ENCODE measurements at regions not wholly inside any gene's neighbourhood (a gene's known extent, or its start where the extent isn't known, plus 50 kb on each side); places are given as distances from the start of the nearest gene placed in this dataset.

- TF ChIP-seq CTCF (conservative IDR thresholded peaks at IDR 0.05; ENCODE audit: low read length) (no peak), EZH2phosphoT487 (IDR thresholded peaks at IDR 0.05; ENCODE audit: borderline replicate concordance, low read depth, low read length) (no peak)
Measured at GRCh38 chr10:125341611-125342010, 181.2 kb upstream of the CTBP2 start.

Data from OCI-LY7 (cell line).